ENCODE measurements at regions not wholly inside any gene's neighbourhood (a gene's known extent, or its start where the extent isn't known, plus 50 kb on each side); places are given as distances from the start of the nearest gene placed in this dataset.

- TF ChIP-seq STAG1 (CRISPR knock-in tag; IDR thresholded peaks at IDR 0.05; ENCODE audit: borderline replicate concordance), result no peak
- no peak for TF ChIP-seq ZNF586 (CRISPR knock-in tag; conservative IDR thresholded peaks at IDR 0.05)
- TF ChIP-seq HDAC1 (IDR thresholded peaks at IDR 0.05), result no peak
- no peak for TF ChIP-seq MLLT1 (IDR thresholded peaks at IDR 0.05)
- no peak for TF ChIP-seq RBM34 (IDR thresholded peaks at IDR 0.05; ENCODE audit: borderline replicate concordance, insufficient read depth, low read length)
- in situ Hi-C loops (cut with MboI), result no loop called here
- Histone ChIP-seq H4K20me1 (replicated peaks; ENCODE audit: control insufficient read depth, insufficient read depth, low read length) (no peaks in the 10 kb centered on the region), H3K9me3 (replicated peaks; ENCODE audit: control insufficient read depth, insufficient read depth, low read depth, low read length) (no peaks in the 10 kb centered on the region), H3K4me2 (ENCODE audit: insufficient read depth, low read length) (no peak overlapping the region), H3K4me1 (replicated peaks in 1 of 2; ENCODE audit: control insufficient read depth in 2 of 2, insufficient read depth in 2 of 2, low read length in 2 of 2) (no peaks in the 10 kb centered on the region), H3K27me3 (ENCODE audit: control insufficient read depth in 2 of 2, insufficient read depth in 2 of 2, low read length in 2 of 2) (no peaks in the 10 kb centered on the region), H3K27ac (ENCODE audit: extremely low read depth, low read depth, low read length) (no peak overlapping the region), H3K4me3 (no peak overlapping the region), H3K79me2 (ENCODE audit: control insufficient read depth, insufficient read depth, low read length) (no peaks in the 10 kb centered on the region), H2AFZ (ENCODE audit: low read depth, low read length) (no peak overlapping the region), H3K9ac (ENCODE audit: insufficient read depth in 1 of 2, low read depth in 2 of 2, low read length in 2 of 2) (no peak overlapping the region), H3K36me3 (ENCODE audit: control insufficient read depth, insufficient read depth, low read length) (no peaks in the 10 kb centered on the region), H3K9me1 (ENCODE audit: control insufficient read depth, insufficient read depth, low read length) (no peaks in the 10 kb centered on the region)
- FAIRE-seq (no peak), DNase-seq (ENCODE audit: extremely low read depth in 1 of 4, low spot score in 3 of 4) (no peak), ATAC-seq (no peak)
- no TSS peak for BruUV-seq (replicated peaks)
- WGBS (ENCODE audit: insufficient coverage, low coverage, missing lambda C conversion rate), result 3% methylated on average over 2 of the region's 2 CpGs
- intact Hi-C loops (cut with micrococcal nuclease), result loop anchor here (5.0 kb wide), 1 partner anchor 165 kb away; no protein-coding TSS in a partner anchor
- ChIA-PET CTCF (ENCODE audit: low intra/inter-chr PET ratio) (interaction anchor here (0.6 kb wide), 1 partner anchor 223 kb away, joined by 3 read pairs; no protein-coding TSS in a partner anchor), POLR2A (interaction anchor here (0.6 kb wide), 1 partner anchor 257 kb away, joined by 4 read pairs; no protein-coding TSS in a partner anchor)
These were observed 96.7 kb upstream of the QRFPR start for GRCh38 chr4:121477480-121477879.

All from K562 (cell line).